CD4-positive, alpha-beta T cell treated with Interleukin-15 for 1 hour (primary cell): ENCODE measurements at regions not wholly inside any gene's neighbourhood (a gene's known extent, or its start where the extent isn't known, plus 50 kb on each side); places are given as distances from the start of the nearest gene placed in this dataset.

Experiments used
- DNase-seq: peaks from one replicate; pipeline ENCODE4 v3.0.0-alpha.2; 2020

GRCh38 chr11:103676413-103676812, 360.0 kb upstream of the DDI1 start:
- DNase-seq: no peak

GRCh38 chr11:103680826-103681225, 355.6 kb upstream of the DDI1 start:
- DNase-seq: no peak

- no peak for DNase-seq
These were observed 354.6 kb upstream of the DDI1 start for GRCh38 chr11:103681855-103682254.

GRCh38 chr11:103682318-103683184, 353.9 kb upstream of the DDI1 start:
- peak; percentile 54 for DNase-seq

GRCh38 chr11:103683576-103683975, 352.9 kb upstream of the DDI1 start:
- DNase-seq: no peak

- DNase-seq: no peak
These were observed 347.5 kb upstream of the DDI1 start for GRCh38 chr11:103688924-103689323.

- no peak for DNase-seq
These were observed 346.1 kb upstream of the DDI1 start for GRCh38 chr11:103690356-103690755.

- DNase-seq: no peak
These were observed 340.3 kb upstream of the DDI1 start for GRCh38 chr11:103696123-103696522.

- no peak for DNase-seq
These were observed 337.2 kb upstream of the DDI1 start for GRCh38 chr11:103699216-103699615.

- DNase-seq: no peak
These were observed 336.8 kb upstream of the DDI1 start for GRCh38 chr11:103699656-103700055.

- no peak for DNase-seq
These were observed 335.8 kb upstream of the DDI1 start for GRCh38 chr11:103700622-103701021.

- DNase-seq: no peak
These were observed 333.0 kb upstream of the DDI1 start for GRCh38 chr11:103703437-103703836.

GRCh38 chr11:103703954-103704353, 332.5 kb upstream of the DDI1 start:
- no peak for DNase-seq

- no peak for DNase-seq
These were observed 330.8 kb upstream of the DDI1 start for GRCh38 chr11:103705642-103706041.

- DNase-seq: no peak
These were observed 327.1 kb upstream of the DDI1 start for GRCh38 chr11:103709371-103709770.

- DNase-seq: no peak
These were observed 322.2 kb upstream of the DDI1 start for GRCh38 chr11:103714246-103714645.

GRCh38 chr11:103716363-103716762, 320.1 kb upstream of the DDI1 start:
- no peak for DNase-seq

- DNase-seq: no peak
These were observed 309.2 kb upstream of the DDI1 start for GRCh38 chr11:103727262-103727661.

GRCh38 chr11:103729617-103730016, 306.8 kb upstream of the DDI1 start:
- no peak for DNase-seq

GRCh38 chr11:103730131-103730940, 306.1 kb upstream of the DDI1 start:
- no peak for DNase-seq

GRCh38 chr11:103731670-103732069, 304.8 kb upstream of the DDI1 start:
- no peak for DNase-seq

- no peak for DNase-seq
These were observed 302.6 kb upstream of the DDI1 start for GRCh38 chr11:103733889-103734288.

- no peak for DNase-seq
These were observed 300.9 kb upstream of the DDI1 start for GRCh38 chr11:103735497-103736032.
